Left ventricle myocardium inferior (tissue), 1 donor: ENCODE measurements at regions not wholly inside any gene's neighbourhood (a gene's known extent, or its start where the extent isn't known, plus 50 kb on each side); places are given as distances from the start of the nearest gene placed in this dataset.

Experiments used
- DNase-seq: peaks from one replicate; pipeline ENCODE4 v3.0.0-alpha.2; 2020
- H3K27ac ChIP-seq: fragments of 200-600 bp; replicated peaks from 2 replicates; pipeline ENCODE4 v1.8.0; 2021
- H3K27me3 ChIP-seq: fragments of 200-600 bp; 2 replicates; pipeline ENCODE4 v1.8.0; 2021; ENCODE audit warnings: low read depth
- H3K36me3 ChIP-seq: fragments of 200-600 bp; 2 replicates; pipeline ENCODE4 v1.8.0; 2021
- H3K4me1 ChIP-seq: fragments of 200-600 bp; 2 replicates; pipeline ENCODE4 v1.8.0; 2021
- H3K4me3 ChIP-seq: fragments of 200-600 bp; 2 replicates; pipeline ENCODE4 v1.8.0; 2021; ENCODE audit warnings: mild to moderate bottlenecking, moderate library complexity
- H3K9me3 ChIP-seq: fragments of 200-600 bp; replicated peaks from 2 replicates; pipeline ENCODE4 v1.8.0; 2021
- intact Hi-C: fragments of 100-400 bp; cut with micrococcal nuclease; formaldehyde crosslinking; loops from one replicate; pipeline ENCODE4 v1.11.0; 2022
- TF ChIP-seq, protein P1 (sequence below): fragments of 200-600 bp; IDR thresholded peaks from 2 replicates; pipeline ENCODE4 v1.8.0; 2021; ENCODE audit warnings: antibody characterized with exemption, mild to moderate bottlenecking, borderline replicate concordance
- donor health status: DM: no; HTN: yes; CAD: no; lungs with severe emphysema.

DNA sequence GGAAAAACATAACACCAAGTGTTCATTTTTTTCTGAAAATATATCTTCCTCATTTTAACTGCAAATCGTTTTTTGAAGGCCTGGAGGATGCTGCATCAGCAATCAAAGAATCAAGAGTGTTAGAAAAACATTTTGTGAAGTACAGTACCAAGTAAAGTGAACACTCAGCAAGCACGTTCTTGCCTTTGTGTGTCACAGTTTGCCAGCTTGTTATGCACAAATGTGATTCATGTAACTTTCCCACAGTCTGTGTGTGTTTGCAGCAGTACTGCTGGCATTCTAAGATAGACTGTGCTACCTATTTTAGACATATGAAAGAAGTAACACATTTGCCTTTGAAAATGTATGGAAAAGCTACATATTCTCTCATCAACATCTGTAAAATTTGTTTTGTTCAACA is 1617.7 kb downstream of the RPA4 start:
- H3K4me1 ChIP-seq: no peaks in the 10 kb centered on the region
- TF ChIP-seq, protein P1, sequence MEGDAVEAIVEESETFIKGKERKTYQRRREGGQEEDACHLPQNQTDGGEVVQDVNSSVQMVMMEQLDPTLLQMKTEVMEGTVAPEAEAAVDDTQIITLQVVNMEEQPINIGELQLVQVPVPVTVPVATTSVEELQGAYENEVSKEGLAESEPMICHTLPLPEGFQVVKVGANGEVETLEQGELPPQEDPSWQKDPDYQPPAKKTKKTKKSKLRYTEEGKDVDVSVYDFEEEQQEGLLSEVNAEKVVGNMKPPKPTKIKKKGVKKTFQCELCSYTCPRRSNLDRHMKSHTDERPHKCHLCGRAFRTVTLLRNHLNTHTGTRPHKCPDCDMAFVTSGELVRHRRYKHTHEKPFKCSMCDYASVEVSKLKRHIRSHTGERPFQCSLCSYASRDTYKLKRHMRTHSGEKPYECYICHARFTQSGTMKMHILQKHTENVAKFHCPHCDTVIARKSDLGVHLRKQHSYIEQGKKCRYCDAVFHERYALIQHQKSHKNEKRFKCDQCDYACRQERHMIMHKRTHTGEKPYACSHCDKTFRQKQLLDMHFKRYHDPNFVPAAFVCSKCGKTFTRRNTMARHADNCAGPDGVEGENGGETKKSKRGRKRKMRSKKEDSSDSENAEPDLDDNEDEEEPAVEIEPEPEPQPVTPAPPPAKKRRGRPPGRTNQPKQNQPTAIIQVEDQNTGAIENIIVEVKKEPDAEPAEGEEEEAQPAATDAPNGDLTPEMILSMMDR: no peak
- intact Hi-C loops: no loop called here
- no peaks in the 10 kb centered on the region for H3K36me3 ChIP-seq
- no peak overlapping the region for H3K4me3 ChIP-seq
- no peaks in the 10 kb centered on the region for H3K9me3 ChIP-seq
- no peaks in the 10 kb centered on the region for H3K27me3 ChIP-seq
- DNase-seq: no peak
- no peak overlapping the region for H3K27ac ChIP-seq

DNA sequence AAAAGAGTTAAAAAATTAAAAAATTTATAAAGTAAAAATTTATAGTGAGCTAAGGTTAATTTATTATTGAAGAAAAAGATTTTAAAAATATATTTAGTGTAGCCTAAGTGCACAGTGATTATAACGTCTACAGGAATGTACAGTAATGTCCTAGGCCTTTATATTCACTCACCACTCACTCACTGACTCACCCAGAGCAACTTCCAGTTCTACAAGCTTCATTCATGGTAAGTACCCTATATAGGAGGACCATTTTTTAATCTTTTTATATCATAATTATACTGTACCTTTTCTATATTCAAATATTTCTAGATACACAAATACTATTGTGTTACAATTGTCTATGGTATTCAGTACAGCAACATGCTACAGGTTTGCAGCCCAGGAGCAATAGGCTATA is 1623.2 kb downstream of the RPA4 start:
- intact Hi-C loops: no loop called here
- TF ChIP-seq, protein P1: no peak
- Histone ChIP-seq H3K9me3 (no peaks in the 10 kb centered on the region), H3K36me3 (no peaks in the 10 kb centered on the region), H3K4me3 (no peak overlapping the region), H3K4me1 (no peaks in the 10 kb centered on the region), H3K27ac (no peak overlapping the region), H3K27me3 (no peaks in the 10 kb centered on the region)
- DNase-seq: no peak

DNA sequence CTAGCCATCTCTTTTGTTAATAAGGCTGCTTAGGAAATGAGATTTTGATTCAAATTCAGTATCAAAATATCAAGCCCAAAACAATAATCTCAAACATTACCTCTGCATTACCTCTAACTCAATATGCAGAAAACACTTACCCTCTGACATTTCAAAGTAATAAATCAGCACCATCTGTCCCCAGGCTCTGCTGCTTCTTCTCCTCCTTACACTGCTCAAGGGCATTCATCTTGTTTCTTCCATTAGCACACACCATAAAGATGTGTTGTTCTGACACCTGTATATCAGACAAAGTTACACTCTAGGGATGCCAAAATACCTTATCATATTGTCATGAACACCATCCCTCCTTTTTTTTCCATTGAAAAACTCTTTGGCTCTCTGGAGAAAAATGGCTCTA is 1630.3 kb downstream of the RPA4 start:
- TF ChIP-seq, protein P1: no peak
- intact Hi-C loops: no loop called here
- Histone ChIP-seq H3K27me3 (no peaks in the 10 kb centered on the region), H3K4me3 (no peak overlapping the region), H3K27ac (no peak overlapping the region), H3K36me3 (no peaks in the 10 kb centered on the region), H3K9me3 (no peaks in the 10 kb centered on the region), H3K4me1 (no peaks in the 10 kb centered on the region)
- no peak for DNase-seq

DNA sequence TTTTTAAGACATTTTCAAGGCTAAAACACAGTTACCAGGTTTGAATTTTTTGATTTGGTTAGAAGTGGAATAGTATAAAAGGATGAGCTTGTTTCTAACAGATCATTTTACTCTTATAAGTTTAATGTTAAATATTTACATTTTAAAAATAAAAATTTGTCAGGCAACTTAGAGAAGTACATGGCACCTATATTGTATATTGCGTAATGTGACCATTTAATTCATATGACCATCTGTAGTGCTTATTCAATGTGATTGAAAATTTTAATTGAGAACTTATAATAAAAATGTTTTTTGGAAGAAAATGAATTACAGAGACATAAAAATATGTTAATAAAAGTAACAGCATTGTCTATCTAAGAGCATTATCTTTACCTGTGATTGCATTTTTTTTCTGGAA is 1632.4 kb downstream of the RPA4 start:
- no peak for DNase-seq
- no peaks in the 10 kb centered on the region for H3K9me3 ChIP-seq
- H3K36me3 ChIP-seq: no peaks in the 10 kb centered on the region
- TF ChIP-seq, protein P1: no peak
- intact Hi-C loops: no loop called here
- H3K27ac ChIP-seq: no peak overlapping the region
- H3K4me3 ChIP-seq: no peak overlapping the region
- H3K27me3 ChIP-seq: no peaks in the 10 kb centered on the region
- no peaks in the 10 kb centered on the region for H3K4me1 ChIP-seq

DNA sequence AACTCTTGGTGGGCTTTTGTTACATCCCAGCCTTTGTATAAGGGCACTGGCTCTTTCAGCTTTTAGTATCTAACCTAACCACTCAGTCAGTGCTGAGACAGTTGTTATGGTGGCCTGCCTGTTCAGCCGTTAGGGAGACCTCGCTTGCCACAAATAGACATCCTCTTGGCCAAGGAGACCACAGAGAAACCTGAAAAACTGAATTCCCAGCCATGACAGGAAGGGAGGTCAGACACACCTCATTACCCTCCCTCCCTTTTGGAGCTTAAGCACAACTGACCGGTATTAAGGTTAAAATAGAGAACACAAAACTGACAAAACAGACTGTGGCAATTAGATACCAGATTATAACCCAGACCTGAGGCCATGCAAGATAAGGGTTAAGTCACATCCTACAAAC is 1639.3 kb downstream of the RPA4 start:
- TF ChIP-seq, protein P1: no peak
- no peak overlapping the region for H3K4me3 ChIP-seq
- H3K36me3 ChIP-seq: no peaks in the 10 kb centered on the region
- H3K27me3 ChIP-seq: no peaks in the 10 kb centered on the region
- intact Hi-C loops: no loop called here
- no peaks in the 10 kb centered on the region for H3K4me1 ChIP-seq
- H3K9me3 ChIP-seq: no peaks in the 10 kb centered on the region
- DNase-seq: no peak
- H3K27ac ChIP-seq: no peak overlapping the region

DNA sequence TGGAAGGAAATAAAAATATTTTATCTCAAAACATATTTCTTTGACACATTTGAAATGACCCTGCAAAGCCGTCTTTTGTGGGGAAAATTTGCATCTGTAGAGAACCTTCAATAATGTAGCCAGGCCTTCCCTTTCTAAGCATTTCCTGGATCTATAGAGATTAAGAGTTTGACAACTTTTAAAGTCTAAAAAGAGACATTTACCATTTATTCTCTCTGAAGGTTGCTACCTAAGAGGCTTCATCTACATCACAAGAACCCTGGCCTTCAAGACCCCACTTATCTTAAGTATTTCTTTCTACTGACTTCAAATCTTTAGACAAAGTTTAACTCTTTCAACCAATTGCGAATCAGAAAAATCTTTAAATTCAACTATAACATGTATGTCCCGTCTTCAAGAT is 1639.8 kb downstream of the RPA4 start:
- Histone ChIP-seq H3K9me3 (no peaks in the 10 kb centered on the region), H3K27me3 (no peaks in the 10 kb centered on the region), H3K4me3 (no peak overlapping the region), H3K36me3 (no peaks in the 10 kb centered on the region), H3K27ac (no peak overlapping the region), H3K4me1 (no peaks in the 10 kb centered on the region)
- TF ChIP-seq, protein P1: no peak
- intact Hi-C loops: no loop called here
- no peak for DNase-seq
